Right lobe of liver (tissue), 6 donors: ENCODE measurements at regions not wholly inside any gene's neighbourhood (a gene's known extent, or its start where the extent isn't known, plus 50 kb on each side); places are given as distances from the start of the nearest gene placed in this dataset.

Experiments
- ATAC-seq, 4 donors: fragments of 200-7000 bp; cut with Tn5 transposase; one replicate each; pipeline ENCODE4 v1.9.1; 2020; ENCODE audit warnings: mild to moderate bottlenecking in 4 of 4, moderate library complexity in 4 of 4
- DNase-seq, 3 donors: peaks; one replicate each; pipeline ENCODE4 v3.0.0-alpha.2; 2020
- H3K27ac ChIP-seq, 3 donors: fragments of 200-600 bp; one replicate each; pipeline ENCODE4 v1.8.0; 2022
- H3K27me3 ChIP-seq, 2 donors: fragments of 200-600 bp; one replicate each; pipeline ENCODE4 v1.8.0; 2022
- H3K36me3 ChIP-seq, 4 donors: fragments of 200-600 bp; sonication (generic) in 1 of 4; one replicate each; pipeline versions ENCODE4 v1.5.1 to v1.8.0; 2017 to 2022; ENCODE audit warnings: control low read depth in 1 of 4
- H3K4me1 ChIP-seq, 4 donors: fragments of 200-600 bp; sonication (generic) in 1 of 4; one replicate each; pipeline versions ENCODE4 v1.5.1 to v1.8.0; 2017 to 2022; ENCODE audit warnings: control low read depth in 1 of 4
- H3K4me3 ChIP-seq, 3 donors: fragments of 200-600 bp; one replicate each; pipeline ENCODE4 v1.8.0; 2022
- H3K9me3 ChIP-seq, 4 donors: fragments of 200-600 bp; sonication (generic) in 1 of 4; one replicate each; pipeline versions ENCODE4 v1.5.1 to v1.8.0; 2017 to 2022; ENCODE audit warnings: control low read depth in 1 of 4
- POLR2A ChIP-seq: fragments of 450-650 bp; IDR thresholded peaks from one replicate; pipeline ENCODE4 v1.6.1; 2017; ENCODE audit warnings: antibody characterized with exemption, mild to moderate bottlenecking
- WGBS: methylation state at CpG from one replicate; pipeline ENCODE4 v1.1.6; 2018; ENCODE audit warnings: low coverage, low lambda C conversion rate; ENCODE audit not compliant: insufficient coverage; ENCODE audit errors: missing lambda C conversion rate; 5-methylcytosine and 5-hydroxymethylcytosine counted together
- intact Hi-C, 2 donors: fragments of 100-400 bp; cut with DNase I; formaldehyde crosslinking; loops; one replicate each; pipeline versions ENCODE4 v1.11.2 to v1.14.1; 2022
- TF ChIP-seq, protein P1 (sequence below), 4 donors: fragments of 200-600 bp in 3 of 4; fragments of 450-650 bp in 1 of 4; IDR thresholded peaks; one replicate each; pipeline versions ENCODE4 v1.5.1 to v1.8.0; 2016 to 2022; ENCODE audit warnings: antibody characterized with exemption in 4 of 4, mild to moderate bottlenecking in 2 of 4
- donor health status: DM: no; HTN: yes; CAD: no.
- donor health status: DM: no; HTN: no; CAD: no.
- donor health status: DM: no; HTN: no; CAD: no.
- donor health status: DM: no; HTN: yes; CAD: no.
- donor health status: DM: no; HTN: yes; CAD: no.

DNA sequence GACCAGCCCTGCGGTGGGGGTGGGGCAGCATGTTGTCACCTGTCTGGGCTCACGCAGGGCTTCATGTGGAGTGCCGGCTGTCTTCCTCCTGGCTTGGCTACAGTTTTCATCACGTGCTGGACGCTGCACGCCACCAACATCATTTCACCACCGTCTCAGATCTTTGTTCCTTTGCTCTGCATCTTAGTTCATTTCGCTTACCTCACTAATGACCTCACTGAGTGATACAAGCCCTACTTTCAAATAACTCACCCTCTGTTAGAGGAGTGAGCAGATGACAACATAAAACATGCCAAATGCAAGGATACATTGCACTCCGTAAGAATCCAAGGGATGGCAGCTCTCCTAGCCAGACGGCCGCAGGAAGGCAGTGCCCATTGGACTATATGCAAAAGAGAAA, 527.5 kb downstream of the GALR1 start:
- no peak for DNase-seq
- no peak overlapping the region for H3K4me3 ChIP-seq
- H3K27ac ChIP-seq = no peak overlapping the region
- H3K9me3 ChIP-seq = no peaks in the 10 kb centered on the region
- H3K27me3 ChIP-seq = no peaks in the 10 kb centered on the region
- no peaks in the 10 kb centered on the region for H3K36me3 ChIP-seq
- TF ChIP-seq POLR2A = no peak
- TF ChIP-seq, protein P1, sequence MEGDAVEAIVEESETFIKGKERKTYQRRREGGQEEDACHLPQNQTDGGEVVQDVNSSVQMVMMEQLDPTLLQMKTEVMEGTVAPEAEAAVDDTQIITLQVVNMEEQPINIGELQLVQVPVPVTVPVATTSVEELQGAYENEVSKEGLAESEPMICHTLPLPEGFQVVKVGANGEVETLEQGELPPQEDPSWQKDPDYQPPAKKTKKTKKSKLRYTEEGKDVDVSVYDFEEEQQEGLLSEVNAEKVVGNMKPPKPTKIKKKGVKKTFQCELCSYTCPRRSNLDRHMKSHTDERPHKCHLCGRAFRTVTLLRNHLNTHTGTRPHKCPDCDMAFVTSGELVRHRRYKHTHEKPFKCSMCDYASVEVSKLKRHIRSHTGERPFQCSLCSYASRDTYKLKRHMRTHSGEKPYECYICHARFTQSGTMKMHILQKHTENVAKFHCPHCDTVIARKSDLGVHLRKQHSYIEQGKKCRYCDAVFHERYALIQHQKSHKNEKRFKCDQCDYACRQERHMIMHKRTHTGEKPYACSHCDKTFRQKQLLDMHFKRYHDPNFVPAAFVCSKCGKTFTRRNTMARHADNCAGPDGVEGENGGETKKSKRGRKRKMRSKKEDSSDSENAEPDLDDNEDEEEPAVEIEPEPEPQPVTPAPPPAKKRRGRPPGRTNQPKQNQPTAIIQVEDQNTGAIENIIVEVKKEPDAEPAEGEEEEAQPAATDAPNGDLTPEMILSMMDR (IDR thresholded peaks at IDR 0.05) = no peak
- 72% methylated on average over 10 of the region's 11 CpGs for WGBS
- H3K4me1 ChIP-seq = no peaks in the 10 kb centered on the region
- intact Hi-C loops = no loop called here
- ATAC-seq = no peak

DNA sequence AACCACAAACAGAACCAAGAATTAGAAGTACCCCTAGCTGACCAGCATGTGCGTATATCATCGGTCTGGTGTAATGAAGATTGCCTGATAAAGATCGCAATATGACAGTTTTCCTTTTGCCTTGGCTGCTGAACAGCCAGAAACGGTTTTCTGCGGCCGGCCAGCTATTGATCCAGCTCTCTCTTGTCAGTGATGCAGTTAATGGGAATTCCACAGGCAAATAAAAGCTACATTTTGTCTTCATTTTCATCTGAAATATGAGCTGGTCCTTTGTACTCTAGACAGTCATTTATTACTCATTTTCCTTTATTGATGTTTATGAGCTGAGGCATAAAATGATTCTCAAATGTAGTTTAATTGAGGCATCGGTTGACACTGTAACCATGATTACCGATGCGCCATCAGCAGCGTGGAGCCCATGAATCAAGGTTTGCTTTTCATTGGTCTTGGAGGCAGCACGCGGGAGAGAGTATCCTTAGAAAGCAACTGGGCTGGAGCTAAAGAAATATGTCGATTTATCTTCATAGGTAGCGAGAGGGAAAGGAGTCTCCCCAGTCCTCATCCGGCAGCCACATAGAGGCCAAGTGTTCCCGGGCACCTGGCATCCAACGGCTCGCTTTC, 535.2 kb downstream of the GALR1 start:
- Histone ChIP-seq H3K4me1 (no peaks in the 10 kb centered on the region), H3K36me3 (no peaks in the 10 kb centered on the region), H3K9me3 (no peaks in the 10 kb centered on the region), H3K4me3 (no peak overlapping the region), H3K27me3 (no peaks in the 10 kb centered on the region), H3K27ac (no peak overlapping the region)
- no peak for DNase-seq
- TF ChIP-seq, protein P1 (IDR thresholded peaks at IDR 0.05) = no peak
- no peak for TF ChIP-seq POLR2A
- WGBS = 65% methylated on average over 17 of the region's 18 CpGs
- ATAC-seq = no peak
- intact Hi-C loops = no loop called here

DNA sequence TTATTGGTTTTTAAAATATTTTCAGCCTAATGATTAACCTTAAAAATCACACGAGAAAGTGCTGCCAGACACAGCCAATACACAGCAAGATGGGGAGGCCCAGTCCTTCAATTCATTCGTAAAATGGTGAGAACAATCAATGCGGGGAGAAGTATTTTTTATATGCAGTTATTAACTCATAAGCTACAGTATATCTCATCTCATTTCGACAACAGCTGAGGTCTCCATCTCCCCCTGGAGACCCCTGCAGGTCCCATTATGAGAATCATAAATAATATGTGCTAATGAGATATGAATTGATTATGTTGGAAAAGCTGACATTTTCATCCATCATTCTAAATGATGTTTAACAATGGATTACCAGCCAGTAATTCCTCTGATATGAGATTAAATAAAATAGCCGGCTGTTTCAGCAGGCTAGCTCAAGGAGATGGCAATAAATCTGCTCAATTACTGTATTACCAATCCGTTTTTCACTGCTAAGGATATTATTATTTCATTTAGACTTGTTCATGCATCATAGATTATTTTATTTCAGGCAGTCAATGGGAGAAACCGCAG, 535.8 kb downstream of the GALR1 start:
- H3K36me3 ChIP-seq = no peaks in the 10 kb centered on the region
- ATAC-seq (no peak), DNase-seq (no peak)
- TF ChIP-seq, protein P1 (IDR thresholded peaks at IDR 0.05) = no peak
- no peak for TF ChIP-seq POLR2A
- H3K9me3 ChIP-seq = no peaks in the 10 kb centered on the region
- no peak overlapping the region for H3K4me3 ChIP-seq
- no peaks in the 10 kb centered on the region for H3K27me3 ChIP-seq
- WGBS = 54% methylated on average over 7 of the region's 7 CpGs
- no peak overlapping the region for H3K27ac ChIP-seq
- no peaks in the 10 kb centered on the region for H3K4me1 ChIP-seq
- intact Hi-C loops = no loop called here

DNA sequence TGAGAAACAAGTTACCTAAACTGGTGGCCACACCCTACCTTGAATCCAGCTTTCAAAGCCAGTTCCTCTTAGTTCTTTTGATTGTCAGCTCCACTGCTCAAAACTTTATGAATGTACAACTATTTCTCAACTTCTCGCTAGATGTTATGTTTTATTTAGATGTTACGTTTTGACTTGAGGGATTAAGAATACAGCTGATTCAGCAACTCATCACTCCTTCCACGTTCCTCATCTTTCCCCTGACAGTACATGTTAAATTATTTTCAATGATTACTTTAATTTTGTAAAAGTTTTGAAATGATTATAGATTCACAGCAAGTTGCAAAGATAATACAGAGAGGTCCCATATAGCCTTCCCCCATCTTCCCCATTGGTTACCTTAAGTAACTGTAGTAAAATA, 553.4 kb downstream of the GALR1 start:
- WGBS = 53% methylated on average over 3 of the region's 3 CpGs

More for the DNA sequence above, 553.4 kb downstream of the GALR1 start:
- no peaks in the 10 kb centered on the region for H3K4me1 ChIP-seq
- no peak overlapping the region for H3K27ac ChIP-seq
- DNase-seq (no peak), ATAC-seq (no peak)
- no peaks in the 10 kb centered on the region for H3K36me3 ChIP-seq
- no peaks in the 10 kb centered on the region for H3K9me3 ChIP-seq
- no peak overlapping the region for H3K4me3 ChIP-seq
- no peak for TF ChIP-seq POLR2A
- TF ChIP-seq, protein P1 (IDR thresholded peaks at IDR 0.05) = no peak
- H3K27me3 ChIP-seq = no peaks in the 10 kb centered on the region
- intact Hi-C loops = no loop called here
